Osteocyte (in vitro differentiated cells): ENCODE measurements at regions not wholly inside any gene's neighbourhood (a gene's known extent, or its start where the extent isn't known, plus 50 kb on each side); places are given as distances from the start of the nearest gene placed in this dataset.

Experiments
- DNase-seq: peaks from one replicate; pipeline ENCODE4 v3.0.0; 2021; ENCODE audit warnings: mixed read lengths; ENCODE audit not compliant: unreplicated experiment; ENCODE audit errors: extremely low spot score
- H3K27ac Mint-ChIP-seq: one replicate; pipeline ENCODE4 v1.8.0; 2021; ENCODE audit warnings: mild to moderate bottlenecking, mixed read lengths; ENCODE audit not compliant: unreplicated experiment
- H3K27me3 Mint-ChIP-seq: one replicate; pipeline ENCODE4 v1.8.0; 2021; ENCODE audit warnings: mixed read lengths; ENCODE audit not compliant: unreplicated experiment
- H3K36me3 Mint-ChIP-seq: one replicate; pipeline ENCODE4 v1.8.0; 2021; ENCODE audit warnings: mixed read lengths; ENCODE audit not compliant: unreplicated experiment
- H3K4me1 Mint-ChIP-seq: one replicate; pipeline ENCODE4 v1.8.0; 2021; ENCODE audit warnings: mixed read lengths; ENCODE audit not compliant: unreplicated experiment
- H3K4me3 Mint-ChIP-seq: one replicate; pipeline ENCODE4 v1.8.0; 2021; ENCODE audit warnings: mild to moderate bottlenecking, moderate library complexity, mixed read lengths; ENCODE audit not compliant: unreplicated experiment
- H3K9me3 Mint-ChIP-seq: one replicate; pipeline ENCODE4 v1.8.0; 2021; ENCODE audit warnings: mixed read lengths; ENCODE audit not compliant: unreplicated experiment
- CTCF ChIP-seq: fragments of 200-600 bp; sonication (generic); IDR thresholded peaks from 2 replicates; pipeline ENCODE4 v1.5.0; 2021; ENCODE audit warnings: antibody characterized with exemption, mild to moderate bottlenecking, moderate library complexity

GRCh38 chr1:239778208-239778813, 313.4 kb upstream of the FMN2 start:
- Mint-ChIP-seq H3K9me3 (no peaks in the 10 kb centered on the region), H3K27ac (no peak overlapping the region), H3K36me3 (no peaks in the 10 kb centered on the region), H3K4me1 (no peaks in the 10 kb centered on the region), H3K27me3 (peaks cover 12% of the 10 kb centered on the region), H3K4me3 (no peak overlapping the region)
- no peak for TF ChIP-seq CTCF
- no peak for DNase-seq

GRCh38 chr1:239779962-239780361, 311.7 kb upstream of the FMN2 start:
- Mint-ChIP-seq H3K4me1 (no peaks in the 10 kb centered on the region), H3K4me3 (no peak overlapping the region), H3K36me3 (no peaks in the 10 kb centered on the region), H3K27ac (no peak overlapping the region), H3K9me3 (no peaks in the 10 kb centered on the region), H3K27me3 (peaks cover 17% of the 10 kb centered on the region)
- no peak for TF ChIP-seq CTCF
- no peak for DNase-seq

- H3K4me3 Mint-ChIP-seq: no peak overlapping the region
- H3K36me3 Mint-ChIP-seq: no peaks in the 10 kb centered on the region
- no peaks in the 10 kb centered on the region for H3K4me1 Mint-ChIP-seq
- H3K27ac Mint-ChIP-seq: no peak overlapping the region
- DNase-seq: no peak
- no peaks in the 10 kb centered on the region for H3K9me3 Mint-ChIP-seq
- TF ChIP-seq CTCF: no peak
- H3K27me3 Mint-ChIP-seq: peaks cover 34% of the 10 kb centered on the region
These were observed 306.8 kb upstream of the FMN2 start for GRCh38 chr1:239784896-239785295.

GRCh38 chr1:239785576-239785975, 306.1 kb upstream of the FMN2 start:
- Mint-ChIP-seq H3K27me3 (peaks cover 34% of the 10 kb centered on the region), H3K9me3 (no peaks in the 10 kb centered on the region)

GRCh38 chr1:239786464-239786863, 305.2 kb upstream of the FMN2 start:
- TF ChIP-seq CTCF: no peak
- Mint-ChIP-seq H3K36me3 (no peaks in the 10 kb centered on the region), H3K4me3 (no peak overlapping the region), H3K4me1 (no peaks in the 10 kb centered on the region), H3K9me3 (no peaks in the 10 kb centered on the region), H3K27me3 (peaks cover 28% of the 10 kb centered on the region), H3K27ac (no peak overlapping the region)
- no peak for DNase-seq

More at GRCh38 chr1:239785576-239785975, 306.1 kb upstream of the FMN2 start:
- H3K36me3 Mint-ChIP-seq: no peaks in the 10 kb centered on the region
- no peak for TF ChIP-seq CTCF
- H3K27ac Mint-ChIP-seq: no peak overlapping the region
- H3K4me1 Mint-ChIP-seq: no peaks in the 10 kb centered on the region
- DNase-seq: no peak
- H3K4me3 Mint-ChIP-seq: no peak overlapping the region
